NCI-H1105 (cell line): ENCODE measurements at regions not wholly inside any gene's neighbourhood (a gene's known extent, or its start where the extent isn't known, plus 50 kb on each side); places are given as distances from the start of the nearest gene placed in this dataset.

ENCODE experiments used
- DNase-seq: peaks from one replicate; lab custom pipeline; 2025; lab: John Stamatoyannopoulos, UW

GRCh38 chr14:82719617-82720016, 1186.0 kb upstream of the SEL1L start:
- DNase-seq, result no peak

- DNase-seq, result no peak
Measured at GRCh38 chr14:82720431-82720830, 1186.8 kb upstream of the SEL1L start.

- peak; percentile 57 for DNase-seq
Measured at GRCh38 chr14:82720946-82721345, 1187.3 kb upstream of the SEL1L start.

GRCh38 chr14:82724316-82724715, 1190.7 kb upstream of the SEL1L start:
- no peak for DNase-seq

- DNase-seq, result no peak
Measured at GRCh38 chr14:82725213-82725612, 1191.6 kb upstream of the SEL1L start.

GRCh38 chr14:82731526-82731925, 1197.9 kb upstream of the SEL1L start:
- no peak for DNase-seq

- no peak for DNase-seq
Measured at GRCh38 chr14:82740547-82740946, 1206.9 kb upstream of the SEL1L start.

- no peak for DNase-seq
Measured at GRCh38 chr14:82755476-82755875, 1221.8 kb upstream of the SEL1L start.

- no peak for DNase-seq
Measured at GRCh38 chr14:82755923-82756322, 1222.3 kb upstream of the SEL1L start.

GRCh38 chr14:82757776-82758175, 1224.1 kb upstream of the SEL1L start:
- DNase-seq, result no peak

- DNase-seq, result no peak
Measured at GRCh38 chr14:82759656-82760055, 1226.0 kb upstream of the SEL1L start.

GRCh38 chr14:82766123-82766522, 1232.5 kb upstream of the SEL1L start:
- DNase-seq, result no peak

- DNase-seq, result no peak
Measured at GRCh38 chr14:82766996-82767395, 1233.3 kb upstream of the SEL1L start.

- DNase-seq, result no peak
Measured at GRCh38 chr14:82776958-82777357, 1243.3 kb upstream of the SEL1L start.

GRCh38 chr14:82778008-82778590, 1244.4 kb upstream of the SEL1L start:
- DNase-seq, result no peak

GRCh38 chr14:82778601-82779000, 1244.9 kb upstream of the SEL1L start:
- no peak for DNase-seq

GRCh38 chr14:82779301-82779700, 1245.6 kb upstream of the SEL1L start:
- no peak for DNase-seq

GRCh38 chr14:82785756-82786482, 1252.3 kb upstream of the SEL1L start:
- no peak for DNase-seq

GRCh38 chr14:82786483-82786880, 1252.8 kb upstream of the SEL1L start:
- DNase-seq, result no peak

- DNase-seq, result no peak
Measured at GRCh38 chr14:82796086-82796485, 1262.4 kb upstream of the SEL1L start.

- DNase-seq, result no peak
Measured at GRCh38 chr14:82798276-82798675, 1264.6 kb upstream of the SEL1L start.

GRCh38 chr14:82805892-82806825, 1272.5 kb upstream of the SEL1L start:
- no peak for DNase-seq

GRCh38 chr14:82811246-82811645, 1277.6 kb upstream of the SEL1L start:
- no peak for DNase-seq
